ENCODE measurements at regions not wholly inside any gene's neighbourhood (a gene's known extent, or its start where the extent isn't known, plus 50 kb on each side); places are given as distances from the start of the nearest gene placed in this dataset.
"Not testable (repeated sequence)": the region's sequence is repeated elsewhere in the genome, so short reads cannot be mapped to it uniquely, and the experiment has no call there.

GRCh38 chr4:188374871-188375270 is 235.6 kb downstream of the TRIML1 start:
- DNase-seq (ENCODE audit: low read depth in 2 of 2): no peak

GRCh38 chr4:188377816-188378215 is 238.6 kb downstream of the TRIML1 start:
- no peak for DNase-seq (ENCODE audit: low read depth in 2 of 2)

DNA sequence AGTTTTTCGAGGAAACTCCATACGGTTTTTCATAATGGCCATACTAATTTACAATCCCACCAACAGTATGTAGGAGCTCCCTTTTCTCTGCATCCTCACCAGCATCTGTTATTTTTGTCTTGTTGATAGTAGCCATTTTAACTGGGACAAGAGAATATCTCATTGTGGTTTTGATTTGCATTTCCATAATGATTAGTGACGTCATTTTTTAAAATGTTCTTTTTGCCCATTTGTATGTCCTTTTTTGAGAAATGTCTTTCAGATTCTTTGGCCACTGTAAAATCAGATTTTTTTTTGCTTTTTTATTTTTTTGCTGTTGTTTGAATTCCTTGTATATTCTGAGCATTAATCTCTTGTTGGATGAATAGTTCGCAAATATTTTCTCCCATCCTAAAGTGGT is 243.9 kb downstream of the TRIML1 start:
- no peak for DNase-seq (ENCODE audit: low read depth in 2 of 2)

GRCh38 chr4:188387179-188387791 is 248.0 kb downstream of the TRIML1 start:
- no peak for DNase-seq (ENCODE audit: low read depth in 2 of 2)

DNA sequence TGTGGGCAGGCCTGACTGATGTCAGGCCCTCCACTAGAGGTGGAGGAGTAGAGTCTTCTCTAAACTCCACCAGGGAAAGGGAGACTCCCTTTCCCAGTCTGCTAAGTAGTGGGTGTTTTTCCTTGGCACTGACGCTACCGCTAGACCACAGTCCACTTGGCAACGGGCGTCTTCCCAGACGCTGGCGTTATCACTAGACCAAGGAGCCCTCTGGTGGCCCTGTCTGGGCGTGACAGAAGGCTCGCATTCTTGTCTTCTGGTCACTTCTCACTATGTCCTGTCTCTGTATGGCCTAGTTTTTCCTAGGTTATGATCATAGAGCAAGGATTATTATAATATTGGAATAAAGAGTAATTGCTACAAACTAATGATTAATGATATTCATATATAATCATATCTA is 252.1 kb downstream of the TRIML1 start:
- DNase-seq (ENCODE audit: low read depth in 2 of 2): not testable (repeated sequence)

DNA sequence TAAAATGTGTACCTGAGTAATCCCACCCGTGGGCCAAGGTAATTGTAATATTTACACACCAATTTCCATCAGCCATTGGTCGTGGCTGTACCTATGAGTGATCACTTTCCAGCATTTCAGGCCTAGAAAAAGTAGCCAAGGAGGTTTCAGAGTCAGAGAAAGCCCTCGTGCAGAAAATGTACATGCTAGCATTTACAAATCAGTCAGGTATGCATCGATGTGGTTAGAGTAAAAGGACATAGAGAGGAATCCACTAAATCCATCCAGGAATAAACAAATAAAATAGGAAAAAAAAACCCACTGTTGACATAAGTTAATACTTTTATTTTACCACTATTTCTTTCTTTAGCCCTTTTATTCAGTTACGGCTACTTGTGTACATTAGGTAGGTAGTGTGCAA is 256.8 kb downstream of the TRIML1 start:
- no peak for DNase-seq (ENCODE audit: low read depth in 2 of 2)

DNA sequence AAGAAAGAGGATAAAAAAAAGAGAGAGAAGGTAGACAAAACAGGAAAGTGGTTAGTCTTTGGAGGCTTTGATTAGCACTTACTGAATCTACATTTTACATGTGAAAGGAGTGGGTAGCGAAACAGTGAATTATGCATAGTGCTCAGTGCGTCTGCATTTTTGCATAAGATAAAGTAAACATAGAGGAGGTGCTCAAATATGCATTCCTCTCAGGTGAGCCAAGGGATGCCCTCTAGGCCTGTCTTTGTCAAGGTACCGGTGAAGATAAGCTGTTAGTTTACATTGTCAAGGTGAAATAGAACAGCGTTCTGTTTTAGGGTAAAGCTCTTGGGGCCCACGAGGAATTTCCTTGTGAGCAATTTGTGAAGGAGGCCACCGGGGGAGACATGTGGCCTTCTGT is 260.6 kb downstream of the TRIML1 start:
- no peak for DNase-seq (ENCODE audit: low read depth in 2 of 2)

GRCh38 chr4:188400451-188400850 is 261.2 kb downstream of the TRIML1 start:
- no peak for DNase-seq (ENCODE audit: low read depth in 2 of 2)

GRCh38 chr4:188403272-188403671 is 264.0 kb downstream of the TRIML1 start:
- DNase-seq (ENCODE audit: low read depth in 2 of 2): no peak

DNA sequence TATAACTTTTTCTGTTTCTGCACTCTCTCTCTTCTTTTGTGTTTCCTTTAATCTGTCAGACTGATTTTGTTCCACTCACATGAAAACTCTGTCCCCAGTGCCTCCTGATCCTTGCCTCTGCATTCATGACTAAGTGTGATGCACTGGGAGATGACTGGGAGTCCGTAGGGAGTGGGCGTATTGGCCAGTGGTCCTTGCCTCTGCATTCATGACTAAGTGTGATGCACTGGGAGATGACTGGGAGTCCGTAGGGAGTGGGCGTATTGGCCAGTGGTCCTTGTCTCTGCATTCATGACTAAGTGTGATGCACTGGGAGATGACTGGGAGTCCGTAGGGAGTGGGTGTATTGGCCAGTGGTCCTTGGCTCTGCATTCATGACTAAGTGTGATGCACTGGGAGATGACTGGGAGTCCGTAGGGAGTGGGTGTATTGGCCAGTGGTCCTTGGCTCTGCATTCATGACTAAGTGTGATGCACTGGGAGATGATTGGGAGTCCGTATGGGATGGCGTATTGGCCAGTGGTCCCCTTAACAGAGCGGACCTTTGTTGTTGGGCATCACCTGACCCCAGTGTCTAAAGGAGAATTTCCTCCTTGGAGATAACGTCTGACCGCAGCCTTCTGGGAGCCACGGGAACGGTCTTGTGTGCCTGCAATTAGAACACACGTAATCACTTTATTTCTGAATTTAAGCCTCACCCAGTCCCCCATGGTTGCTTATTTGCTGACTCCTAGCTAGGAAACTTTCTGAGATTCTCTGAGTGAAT is 266.0 kb downstream of the TRIML1 start:
- DNase-seq (ENCODE audit: low read depth in 2 of 2): not testable (repeated sequence)

GRCh38 chr4:188408244-188409030 is 269.2 kb downstream of the TRIML1 start:
- no peak for DNase-seq (ENCODE audit: low read depth in 2 of 2)

DNA sequence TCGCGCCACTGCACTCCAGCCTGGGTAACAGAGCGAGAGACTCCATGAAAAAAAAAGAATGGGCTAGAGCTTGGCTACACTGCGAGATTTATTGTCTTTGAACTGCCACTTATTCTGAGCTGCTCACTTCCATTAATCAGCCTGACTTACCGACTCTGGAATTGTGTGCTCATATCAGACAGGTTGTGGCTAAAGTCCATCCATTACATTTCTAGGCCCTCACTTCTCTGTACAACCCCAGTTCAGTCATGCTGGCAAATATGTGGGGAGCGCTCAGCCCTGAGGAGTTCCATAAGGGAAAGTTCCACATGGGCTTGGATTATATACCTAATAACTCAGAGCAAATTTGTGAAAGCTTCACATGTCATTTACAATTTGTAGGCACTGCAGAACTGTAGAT is 270.6 kb downstream of the TRIML1 start:
- DNase-seq (ENCODE audit: low read depth in 2 of 2): no peak

- DNase-seq (ENCODE audit: low read depth in 2 of 2): no peak
These were observed 272.6 kb downstream of the TRIML1 start for GRCh38 chr4:188411805-188412204.

DNA sequence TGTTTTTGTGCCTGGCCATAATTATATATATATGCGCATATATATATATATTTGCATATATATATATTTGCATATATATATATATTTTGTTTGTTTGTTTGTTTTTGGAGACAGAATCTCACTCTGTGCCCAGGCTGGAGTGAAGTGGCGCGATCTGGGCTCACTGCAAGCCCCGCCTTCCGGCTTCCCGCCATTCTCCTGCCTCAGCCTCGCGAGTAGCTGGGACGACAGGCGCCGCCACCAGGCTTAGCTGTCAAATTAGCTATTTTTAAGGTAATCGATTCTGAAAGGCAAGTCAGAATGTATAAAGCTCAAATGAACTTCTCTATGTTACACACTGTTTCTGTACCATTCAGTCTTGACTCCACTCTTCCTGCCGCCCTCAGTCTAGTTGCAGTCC is 273.3 kb downstream of the TRIML1 start:
- DNase-seq (ENCODE audit: low read depth in 2 of 2): no peak

- DNase-seq (ENCODE audit: low read depth in 2 of 2): no peak
These were observed 275.2 kb downstream of the TRIML1 start for GRCh38 chr4:188414441-188414840.

- no peak for DNase-seq (ENCODE audit: low read depth in 2 of 2)
These were observed 277.9 kb downstream of the TRIML1 start for GRCh38 chr4:188417181-188417580.

DNA sequence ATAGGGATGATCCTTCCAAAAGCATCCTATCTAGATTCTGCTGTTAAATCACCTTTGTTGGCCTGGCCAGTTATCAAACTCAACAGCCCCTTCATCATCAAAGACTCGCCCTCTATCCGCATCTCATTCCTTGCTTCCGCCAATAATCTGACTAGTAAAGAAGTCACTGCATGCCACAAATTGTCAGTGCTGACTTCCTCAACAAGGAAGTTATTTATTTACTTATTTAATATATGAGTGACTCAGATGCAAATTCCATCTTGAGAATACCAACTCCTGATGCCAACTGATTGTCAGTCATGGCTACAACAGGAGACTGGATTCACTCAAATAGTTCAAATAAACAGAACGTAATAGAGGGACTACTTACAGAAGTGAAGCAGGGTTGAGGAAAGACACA is 283.8 kb downstream of the TRIML1 start:
- DNase-seq (ENCODE audit: low read depth in 2 of 2): no peak

DNA sequence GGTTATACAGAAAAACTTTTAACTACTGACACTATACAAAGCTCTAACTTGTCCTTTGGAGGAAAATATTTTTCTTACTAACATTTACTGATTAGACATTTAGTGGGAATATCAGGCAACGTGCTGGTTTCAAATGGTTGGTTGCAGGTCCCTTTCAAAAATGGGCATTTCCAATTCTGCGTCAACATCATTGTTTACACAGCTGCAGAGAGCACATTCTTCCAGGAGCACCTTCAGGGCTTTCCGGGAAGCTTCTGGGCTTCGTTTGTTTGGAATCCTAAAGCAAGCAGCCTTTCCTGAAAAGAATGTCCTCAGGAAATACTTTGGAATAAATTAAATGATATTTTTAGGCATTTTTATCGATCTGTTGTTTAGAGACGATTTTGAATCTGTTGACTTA is 289.7 kb downstream of the TRIML1 start:
- no peak for DNase-seq (ENCODE audit: low read depth in 2 of 2)

DNA sequence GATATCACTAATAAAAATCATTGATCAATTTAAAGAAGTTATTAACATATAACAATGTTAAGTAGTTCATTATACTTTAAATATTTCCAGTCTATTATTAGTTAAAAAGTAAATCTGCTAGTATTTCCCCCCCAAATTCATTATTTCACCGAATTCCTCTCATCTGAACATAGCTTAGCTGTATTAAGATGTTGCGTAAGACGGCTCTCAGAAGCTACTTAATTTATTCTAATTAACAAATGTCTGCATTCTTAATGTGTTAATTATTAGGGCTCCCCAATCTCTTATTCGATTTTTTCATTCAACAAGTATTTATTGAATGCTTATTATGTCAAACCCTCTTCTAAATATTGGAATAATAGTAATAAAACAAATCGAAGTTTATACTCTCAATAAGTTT is 290.7 kb downstream of the TRIML1 start:
- no peak for DNase-seq (ENCODE audit: low read depth in 2 of 2)

DNA sequence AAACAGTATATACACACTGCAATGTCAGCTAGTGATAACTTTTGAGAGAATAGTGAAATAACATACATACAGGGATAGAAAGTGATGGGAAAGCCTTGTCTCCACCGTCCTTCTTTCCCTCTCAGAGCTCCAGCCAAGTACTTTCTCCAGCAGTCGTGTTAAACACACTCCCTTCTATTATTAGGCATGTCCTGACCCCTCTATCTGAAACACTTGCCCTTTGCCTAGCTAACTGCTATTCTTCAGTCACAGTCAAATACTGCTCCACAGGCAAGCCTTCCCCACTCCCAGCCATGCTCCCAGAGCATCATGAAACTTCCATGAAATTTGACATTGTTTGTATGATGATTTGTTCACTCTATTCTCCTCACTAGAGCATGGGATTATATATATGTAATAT is 291.1 kb downstream of the TRIML1 start:
- DNase-seq (ENCODE audit: low read depth in 2 of 2): no peak

DNA sequence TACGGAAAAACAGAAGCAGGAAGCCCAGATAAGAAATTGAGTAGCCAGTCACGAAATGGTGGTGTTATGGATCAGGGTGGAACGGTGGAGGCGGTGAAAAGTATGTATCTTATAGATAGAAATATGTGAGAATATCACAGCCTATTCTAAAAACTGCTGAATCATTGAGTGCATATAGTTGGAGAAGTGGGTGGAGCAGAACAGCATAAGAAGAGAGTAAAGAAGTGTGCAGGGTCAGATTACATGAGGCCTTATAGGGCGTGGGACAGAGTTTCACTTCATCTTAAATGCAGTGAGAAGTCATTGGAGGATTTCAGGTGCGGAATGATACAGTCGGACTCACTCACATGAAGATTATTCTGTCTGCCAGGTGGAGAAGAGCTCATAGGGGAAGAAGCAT is 293.1 kb downstream of the TRIML1 start:
- no peak for DNase-seq (ENCODE audit: low read depth in 2 of 2)

DNA sequence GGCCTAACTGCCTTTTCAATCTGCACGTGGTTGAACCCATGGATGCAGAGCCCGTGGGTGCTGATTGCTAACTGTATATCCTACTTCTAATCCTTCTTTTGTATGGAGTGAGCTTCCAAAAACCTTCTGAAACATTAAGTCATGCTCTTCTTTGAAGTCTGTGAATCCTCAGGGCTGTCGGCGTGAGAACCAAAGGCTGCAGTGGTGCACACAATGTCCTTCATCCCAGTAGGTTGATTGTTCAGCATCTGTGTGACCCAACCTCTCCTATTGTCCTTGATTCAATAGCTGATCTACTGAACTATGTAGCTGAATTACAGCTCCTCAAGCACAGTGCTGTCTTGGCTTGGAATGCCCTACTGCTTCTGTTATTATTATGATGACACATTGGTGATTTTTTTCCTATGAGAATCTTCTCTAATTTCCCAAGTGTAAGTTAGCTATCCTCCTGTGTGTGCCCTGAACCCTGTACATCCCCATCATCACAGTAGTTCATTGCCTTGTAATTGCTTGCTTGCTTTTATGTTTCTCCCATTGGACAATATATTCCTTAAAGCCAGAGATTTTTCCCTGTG is 294.6 kb downstream of the TRIML1 start:
- DNase-seq (ENCODE audit: low read depth in 2 of 2): no peak

DNA sequence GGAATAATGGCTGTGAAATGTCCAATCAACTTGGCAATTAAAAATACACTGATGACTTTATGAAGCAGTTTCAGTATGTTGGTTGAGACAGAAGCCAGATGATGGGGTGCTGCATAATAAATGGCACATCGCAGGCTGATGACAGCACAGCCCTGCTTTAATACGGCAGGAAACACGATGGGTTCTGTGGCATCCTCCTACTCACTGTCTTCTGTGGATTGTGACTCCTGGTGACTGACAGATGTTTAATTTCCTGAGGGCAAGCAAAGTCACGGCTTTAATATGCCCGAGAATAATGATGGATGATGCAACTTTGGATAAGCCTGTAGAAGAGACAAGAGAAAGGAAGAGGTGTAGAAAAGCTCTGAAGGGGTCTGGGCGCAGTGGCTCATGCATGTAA is 295.4 kb downstream of the TRIML1 start:
- no peak for DNase-seq (ENCODE audit: low read depth in 2 of 2)

Measured in stimulated activated CD4-positive, alpha-beta T cell treated with anti-CD3 and anti-CD28 coated beads, Interleukin-1b, Interleukin-23, amount 100 ng/mL, for 4 hours (primary cell).